ENCODE measurements at regions not wholly inside any gene's neighbourhood (a gene's known extent, or its start where the extent isn't known, plus 50 kb on each side); places are given as distances from the start of the nearest gene placed in this dataset.

GRCh38 chr2:225820826-225821225 lies 421.3 kb downstream of the NYAP2 start:
- TF ChIP-seq, protein P1, sequence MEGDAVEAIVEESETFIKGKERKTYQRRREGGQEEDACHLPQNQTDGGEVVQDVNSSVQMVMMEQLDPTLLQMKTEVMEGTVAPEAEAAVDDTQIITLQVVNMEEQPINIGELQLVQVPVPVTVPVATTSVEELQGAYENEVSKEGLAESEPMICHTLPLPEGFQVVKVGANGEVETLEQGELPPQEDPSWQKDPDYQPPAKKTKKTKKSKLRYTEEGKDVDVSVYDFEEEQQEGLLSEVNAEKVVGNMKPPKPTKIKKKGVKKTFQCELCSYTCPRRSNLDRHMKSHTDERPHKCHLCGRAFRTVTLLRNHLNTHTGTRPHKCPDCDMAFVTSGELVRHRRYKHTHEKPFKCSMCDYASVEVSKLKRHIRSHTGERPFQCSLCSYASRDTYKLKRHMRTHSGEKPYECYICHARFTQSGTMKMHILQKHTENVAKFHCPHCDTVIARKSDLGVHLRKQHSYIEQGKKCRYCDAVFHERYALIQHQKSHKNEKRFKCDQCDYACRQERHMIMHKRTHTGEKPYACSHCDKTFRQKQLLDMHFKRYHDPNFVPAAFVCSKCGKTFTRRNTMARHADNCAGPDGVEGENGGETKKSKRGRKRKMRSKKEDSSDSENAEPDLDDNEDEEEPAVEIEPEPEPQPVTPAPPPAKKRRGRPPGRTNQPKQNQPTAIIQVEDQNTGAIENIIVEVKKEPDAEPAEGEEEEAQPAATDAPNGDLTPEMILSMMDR (IDR thresholded peaks at IDR 0.05), result no peak
- no peak for TF ChIP-seq POLR2AphosphoS5 (IDR thresholded peaks at IDR 0.05)
